Cardiac fibroblast (primary cell): ENCODE measurements at regions not wholly inside any gene's neighbourhood (a gene's known extent, or its start where the extent isn't known, plus 50 kb on each side); places are given as distances from the start of the nearest gene placed in this dataset.

Source experiments
- DNase-seq, 2 donors: peaks; one replicate each; pipeline versions ENCODE4 v3.0.0 to v3.0.0-alpha.2; 2010; ENCODE audit warnings: low read depth in 2 of 2
- H3K4me3 ChIP-seq, 2 donors: replicated peaks in 1 of 2; 1 replicate in 1 of 2; 2 replicates in 1 of 2; pipeline ENCODE4 v1.5.1; 2011; ENCODE audit warnings: low read depth in 2 of 2, low read length in 2 of 2, mild to moderate bottlenecking in 2 of 2, moderate library complexity in 1 of 2
- CTCF ChIP-seq: IDR thresholded peaks from one replicate; pipeline ENCODE4 v1.5.1; 2011; ENCODE audit warnings: low read depth, mild to moderate bottlenecking, low read length, inconsistent platforms

- no peak for TF ChIP-seq CTCF
- no peak for DNase-seq
These were observed 815.4 kb downstream of the SQOR start for GRCh38 chr15:46450112-46450809.

DNA sequence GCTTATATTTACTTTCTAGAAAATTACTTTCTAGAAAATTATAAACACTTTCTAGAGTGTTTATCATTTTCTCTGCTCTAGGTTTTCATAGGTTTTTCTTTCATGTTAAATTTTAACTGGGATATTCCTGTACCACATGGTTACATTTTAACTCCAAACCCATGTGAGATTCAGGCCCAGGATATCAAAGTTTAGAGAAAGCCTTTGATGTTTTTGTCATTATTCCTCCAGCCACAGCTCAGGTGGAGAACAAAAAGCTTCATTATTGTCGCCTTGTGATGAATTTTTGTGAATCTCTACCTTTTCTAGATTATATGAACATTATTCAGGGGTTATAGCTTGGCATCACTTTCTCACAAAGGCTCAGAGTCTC is 816.0 kb downstream of the SQOR start:
- no peak for TF ChIP-seq CTCF
- H3K4me3 ChIP-seq, result no peak overlapping the region
- no peak for DNase-seq

More at GRCh38 chr15:46450112-46450809, 815.4 kb downstream of the SQOR start:
- H3K4me3 ChIP-seq, result no peak overlapping the region

DNA sequence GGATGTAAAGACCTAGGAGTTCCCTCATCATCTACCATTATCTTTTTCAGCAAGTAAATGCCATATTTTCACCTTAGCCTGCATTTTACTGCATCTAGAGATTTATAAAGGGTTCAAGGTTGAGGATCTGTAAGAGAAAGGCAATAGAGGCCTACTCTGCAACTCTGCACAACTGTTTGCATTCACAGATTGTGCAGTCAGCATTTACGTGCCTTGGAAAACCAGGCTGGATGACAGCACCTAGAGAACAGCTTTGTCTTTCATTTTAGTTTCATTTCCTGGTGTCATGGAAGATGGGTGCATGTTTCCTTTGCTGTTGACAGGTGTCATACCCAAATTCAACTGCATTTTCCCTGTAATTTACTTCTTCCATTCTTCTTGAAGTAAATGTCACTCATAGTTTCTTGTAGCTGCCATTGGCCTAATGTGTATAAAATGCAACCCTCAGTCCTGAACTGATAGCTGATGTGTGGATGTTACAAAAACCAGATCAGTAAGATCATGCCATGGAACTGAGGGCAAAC is 817.5 kb downstream of the SQOR start:
- H3K4me3 ChIP-seq, result no peak overlapping the region
- DNase-seq, result no peak
- TF ChIP-seq CTCF, result no peak

DNA sequence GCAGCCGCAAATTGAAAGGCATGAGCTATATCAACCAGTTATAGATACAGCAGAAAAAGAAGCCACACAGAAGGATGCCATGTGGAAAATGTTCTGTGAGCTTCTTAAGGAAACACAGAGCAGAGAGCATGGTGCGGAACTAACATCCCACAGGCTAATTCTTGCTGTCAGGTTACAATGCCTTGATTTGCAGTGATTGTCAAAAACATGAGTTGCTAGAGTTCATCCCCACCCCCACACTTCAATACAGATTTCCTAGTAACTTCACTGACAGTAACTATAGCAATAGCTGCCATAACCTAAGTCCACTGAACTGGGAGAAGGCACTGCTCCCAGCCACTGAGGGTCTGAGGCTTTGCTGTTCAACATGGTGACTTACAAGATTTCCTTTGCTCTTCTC is 821.6 kb downstream of the SQOR start:
- no peak overlapping the region for H3K4me3 ChIP-seq
- no peak for DNase-seq
- TF ChIP-seq CTCF, result no peak

- DNase-seq, result no peak
- no peak overlapping the region for H3K4me3 ChIP-seq
- TF ChIP-seq CTCF, result no peak
These were observed 825.7 kb downstream of the SQOR start for GRCh38 chr15:46460431-46461094.

DNA sequence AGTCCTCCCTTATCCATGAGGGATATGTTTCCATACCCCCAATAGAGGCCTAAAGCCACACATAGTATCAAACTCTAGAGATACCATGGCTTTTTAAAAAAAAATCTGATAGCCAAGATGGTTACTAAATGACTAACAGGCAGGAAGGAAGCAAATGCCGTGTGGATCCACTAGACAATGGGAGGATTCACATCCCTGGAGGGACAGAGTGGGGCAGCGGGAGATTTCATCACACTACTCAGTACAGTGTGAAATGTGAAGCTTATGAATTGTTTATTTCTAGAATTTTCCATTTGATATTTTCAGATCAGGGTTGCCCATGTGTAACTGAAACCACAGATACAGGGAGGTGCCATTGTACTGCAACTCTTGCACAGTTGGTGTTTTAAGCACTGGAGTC is 826.6 kb downstream of the SQOR start:
- no peak overlapping the region for H3K4me3 ChIP-seq
- TF ChIP-seq CTCF, result no peak
- DNase-seq, result peak; percentile 2 to 25
